NB4 (cell line): ENCODE measurements at regions not wholly inside any gene's neighbourhood (a gene's known extent, or its start where the extent isn't known, plus 50 kb on each side); places are given as distances from the start of the nearest gene placed in this dataset.

Experiments
- DNase-seq: peaks from one replicate; pipeline ENCODE4 v3.0.0; 2010; ENCODE audit warnings: low read depth
- H3K4me3 ChIP-seq: one replicate; pipeline ENCODE4 v1.5.1; 2011; ENCODE audit warnings: mild to moderate bottlenecking, low read depth, low read length, moderate library complexity
- CTCF ChIP-seq: IDR thresholded peaks from one replicate; pipeline ENCODE4 v1.5.1; 2012; ENCODE audit warnings: low read depth, low read length
- MAX ChIP-seq: IDR thresholded peaks from 2 replicates; pipeline ENCODE4 v1.6.1; 2011; ENCODE audit warnings: low read depth, low read length
- MYC ChIP-seq: IDR thresholded peaks from 2 replicates; pipeline ENCODE4 v1.6.1; 2011; ENCODE audit warnings: low read depth, low read length
- POLR2A ChIP-seq: IDR thresholded peaks from 2 replicates; pipeline ENCODE4 v1.6.1; 2011; ENCODE audit warnings: mild to moderate bottlenecking; ENCODE audit not compliant: insufficient read length; ENCODE audit errors: extremely low read depth

- DNase-seq, result no peak
- TF ChIP-seq CTCF (no peak), MAX (no peak), POLR2A (no peak), MYC (no peak)
- no peak overlapping the region for H3K4me3 ChIP-seq
Measured at GRCh38 chr13:59374691-59375090, 789.0 kb downstream of the DIAPH3 start.

- H3K4me3 ChIP-seq, result no peak overlapping the region
- no peak for DNase-seq
- TF ChIP-seq MAX, result no peak
- no peak for TF ChIP-seq POLR2A
- TF ChIP-seq CTCF, result no peak
- no peak for TF ChIP-seq MYC
Measured at GRCh38 chr13:59384154-59384553, 779.6 kb downstream of the DIAPH3 start.

GRCh38 chr13:59391696-59392095, 772.0 kb downstream of the DIAPH3 start:
- H3K4me3 ChIP-seq, result no peak overlapping the region
- TF ChIP-seq POLR2A (no peak), MAX (peak; percentile 26; the same call in 1 of the 2 replicates), CTCF (peak; percentile 93)
- peak; percentile 82 for DNase-seq

DNA sequence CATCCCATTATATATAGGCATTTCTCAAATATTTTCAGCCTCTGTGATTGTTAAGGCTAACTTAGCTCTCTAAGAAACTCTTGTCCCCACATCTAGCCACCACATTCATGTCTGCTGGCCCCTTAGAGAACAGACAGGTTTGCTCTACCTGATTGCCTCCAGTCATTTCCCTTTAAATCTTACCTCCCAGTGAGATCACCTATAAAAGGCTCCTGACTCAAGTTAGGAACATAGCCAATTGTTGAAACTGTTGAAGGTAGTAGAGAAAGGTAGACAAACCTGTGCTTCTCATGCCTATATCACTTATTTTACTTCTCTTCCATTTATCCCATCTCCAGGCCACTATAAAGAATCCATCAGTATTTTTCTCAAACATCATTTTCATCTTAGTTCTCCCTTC, 771.4 kb downstream of the DIAPH3 start:
- TF ChIP-seq POLR2A (no peak), MYC (no peak), CTCF (no peak), MAX (no peak)
- DNase-seq, result no peak
- no peak overlapping the region for H3K4me3 ChIP-seq

DNA sequence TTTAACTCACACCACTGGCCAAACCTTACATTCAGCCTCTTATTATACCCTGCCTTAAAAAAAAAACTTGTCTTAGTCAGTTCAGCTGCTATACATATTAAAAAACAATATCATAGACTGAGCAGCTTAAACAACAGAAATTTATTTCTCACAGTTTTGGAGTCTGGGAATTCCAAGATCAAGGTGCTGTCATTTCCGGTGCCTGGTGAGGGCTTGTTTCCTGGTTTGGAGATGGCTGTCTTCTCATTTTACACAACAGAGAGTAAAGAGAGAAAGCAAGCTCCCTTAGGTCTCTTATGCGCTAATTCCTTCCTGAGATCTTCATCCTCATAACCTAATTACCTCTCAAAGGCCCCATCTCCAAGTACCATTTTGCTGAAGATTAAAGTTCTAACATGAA, 769.2 kb downstream of the DIAPH3 start:
- TF ChIP-seq POLR2A (no peak), MAX (no peak), CTCF (no peak), MYC (no peak)
- no peak overlapping the region for H3K4me3 ChIP-seq
- DNase-seq, result no peak

- TF ChIP-seq POLR2A (no peak), MYC (no peak), MAX (no peak), CTCF (no peak)
- H3K4me3 ChIP-seq, result no peak overlapping the region
Measured at GRCh38 chr13:59398127-59398526, 765.6 kb downstream of the DIAPH3 start.

More at GRCh38 chr13:59398127-59398526, 765.6 kb downstream of the DIAPH3 start:
- DNase-seq, result peak; percentile 8
